Naive thymus-derived CD4-positive, alpha-beta T cell (primary cell): ENCODE measurements at regions not wholly inside any gene's neighbourhood (a gene's known extent, or its start where the extent isn't known, plus 50 kb on each side); places are given as distances from the start of the nearest gene placed in this dataset.

Experiments
- ATAC-seq: fragments of 150-1000 bp; cut with Tn5 transposase; 2 replicates; pipeline ENCODE4 v1.10.0; 2021; ENCODE audit warnings: mild to moderate bottlenecking, moderate library complexity
- CTCF ChIA-PET: fragments of 350-600 bp; sonication (Branson Sonifier 250); formaldehyde crosslinking; loops from one replicate; lab custom pipeline; 2021; ENCODE audit warnings: antibody characterized with exemption; lab: Charles Lee
- POLR2A ChIA-PET: fragments of 350-600 bp; sonication (Branson Sonifier 250); formaldehyde crosslinking; loops from one replicate; lab custom pipeline; 2021; ENCODE audit warnings: antibody characterized with exemption, inconsistent platforms; lab: Charles Lee
- DNase-seq, 9 donors: peaks; one replicate each; pipeline versions ENCODE4 v3.0.0 to v3.0.0-alpha.2; 2020 to 2022; ENCODE audit warnings: mixed read lengths in 1 of 9
- H3K27ac ChIP-seq: one replicate; pipeline ENCODE4 v1.7.0; 2013; ENCODE audit warnings: mild to moderate bottlenecking, low read depth, low read length, moderate library complexity
- H3K27me3 ChIP-seq, 2 donors: one replicate each; pipeline ENCODE4 v1.7.0; 2013; ENCODE audit warnings: low read length in 2 of 2, mild to moderate bottlenecking in 2 of 2, moderate library complexity in 2 of 2; ENCODE audit not compliant: control insufficient read depth in 2 of 2, insufficient read depth in 2 of 2
- H3K36me3 ChIP-seq, 3 experiments: 1 replicate in 2 of 3; 2 replicates in 1 of 3; pipeline ENCODE4 v1.7.0; 2013; ENCODE audit warnings: low read length in 3 of 3, mild to moderate bottlenecking in 3 of 3, moderate library complexity in 1 of 3; ENCODE audit not compliant: insufficient read depth in 3 of 3, control insufficient read depth in 2 of 3
- H3K4me1 ChIP-seq, 2 donors: one replicate each; pipeline ENCODE4 v1.7.0; 2013; ENCODE audit warnings: low read length in 2 of 2, mild to moderate bottlenecking in 2 of 2, moderate library complexity in 1 of 2; ENCODE audit not compliant: control insufficient read depth in 2 of 2, insufficient read depth in 2 of 2
- H3K4me3 ChIP-seq: 2 replicates; pipeline ENCODE4 v1.7.0; 2013; ENCODE audit warnings: mild to moderate bottlenecking, low read length
- H3K9me3 ChIP-seq, 3 experiments: 1 replicate in 2 of 3; 2 replicates in 1 of 3; pipeline ENCODE4 v1.7.0; 2013; ENCODE audit warnings: low read length in 3 of 3; ENCODE audit not compliant: control insufficient read depth in 2 of 3
- H3K27ac Mint-ChIP-seq, 9 donors: one replicate each; pipeline ENCODE4 v1.8.0; 2020 to 2022; ENCODE audit warnings: mixed read lengths in 9 of 9, mild to moderate bottlenecking in 8 of 9, moderate library complexity in 5 of 9, inconsistent platforms in 2 of 9
- H3K27me3 Mint-ChIP-seq, 5 donors: one replicate each; pipeline ENCODE4 v1.8.0; 2021 to 2022; ENCODE audit warnings: mixed read lengths in 5 of 5, mild to moderate bottlenecking in 1 of 5
- H3K36me3 Mint-ChIP-seq, 5 donors: one replicate each; pipeline ENCODE4 v1.8.0; 2020 to 2022; ENCODE audit warnings: mixed read lengths in 5 of 5, mild to moderate bottlenecking in 3 of 5, inconsistent platforms in 1 of 5
- H3K4me1 Mint-ChIP-seq, 7 donors: one replicate each; pipeline ENCODE4 v1.8.0; 2020 to 2022; ENCODE audit warnings: mixed read lengths in 7 of 7, mild to moderate bottlenecking in 3 of 7, inconsistent platforms in 1 of 7
- H3K4me3 Mint-ChIP-seq, 10 donors: one replicate each; pipeline ENCODE4 v1.8.0; 2020 to 2022; ENCODE audit warnings: mild to moderate bottlenecking in 10 of 10, mixed read lengths in 10 of 10, moderate library complexity in 6 of 10, inconsistent platforms in 2 of 10
- H3K9me3 Mint-ChIP-seq, 11 donors: one replicate each; pipeline ENCODE4 v1.8.0; 2020 to 2022; ENCODE audit warnings: mixed read lengths in 11 of 11, mild to moderate bottlenecking in 4 of 11, inconsistent platforms in 1 of 11, moderate library complexity in 1 of 11
- intact Hi-C, 2 donors: fragments of 100-400 bp; cut with micrococcal nuclease; formaldehyde crosslinking; loops; one replicate each; pipeline ENCODE4 v1.15.1; 2023

DNA sequence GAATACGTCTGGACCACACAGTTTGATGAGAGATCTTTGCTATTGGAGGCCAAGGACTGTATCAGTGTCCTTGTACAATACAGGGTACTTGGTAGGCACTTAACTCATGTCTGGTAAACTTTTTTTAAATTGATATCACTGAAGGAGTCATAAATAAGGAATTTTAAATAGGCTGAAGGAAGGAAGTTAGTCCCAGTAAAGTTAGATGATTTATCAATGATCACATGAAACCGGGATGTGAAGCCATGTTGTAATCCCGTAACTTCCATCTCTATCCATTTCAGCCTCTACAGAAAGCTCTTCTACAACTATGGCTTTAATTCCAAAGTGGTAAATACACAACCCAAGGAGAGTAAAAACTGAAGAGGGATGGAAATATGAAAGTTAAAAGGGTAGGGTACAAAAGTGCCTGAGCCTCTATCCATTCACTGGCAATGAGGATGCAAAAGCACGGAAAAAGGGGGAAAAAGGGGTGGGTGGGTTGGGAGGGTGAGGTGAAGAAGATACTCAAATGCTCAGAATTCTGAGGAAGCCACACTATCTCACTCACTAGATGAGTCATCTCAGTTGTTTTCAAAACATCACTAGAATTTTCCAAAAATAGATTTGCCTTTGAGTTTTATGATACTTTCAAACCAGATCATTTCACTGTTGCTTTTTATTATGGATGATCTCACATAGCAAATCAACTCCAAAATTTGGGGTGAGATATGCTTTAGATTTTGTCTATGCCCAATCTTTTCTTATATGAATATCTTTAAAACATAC is 1053.5 kb downstream of the NR2F1-AS1 start:
- POLR2A ChIA-PET, result no interaction called here
- no peaks in the 10 kb centered on the region for H3K4me1 ChIP-seq
- H3K36me3 Mint-ChIP-seq, result no peaks in the 10 kb centered on the region
- no peaks in the 10 kb centered on the region for H3K9me3 ChIP-seq
- no peak overlapping the region for H3K27ac Mint-ChIP-seq
- no peak for DNase-seq
- intact Hi-C loops, result no loop called here
- no peak for ATAC-seq
- CTCF ChIA-PET, result no interaction called here
- H3K27me3 Mint-ChIP-seq, result no peaks in the 10 kb centered on the region
- H3K27ac ChIP-seq, result no peak overlapping the region
- H3K4me3 Mint-ChIP-seq, result no peak overlapping the region
- no peak overlapping the region for H3K4me3 ChIP-seq
- H3K9me3 Mint-ChIP-seq, result peaks cover 0 to 13% (median 0%) of the 10 kb centered on the region in 11 donors
- H3K4me1 Mint-ChIP-seq, result no peaks in the 10 kb centered on the region
- no peaks in the 10 kb centered on the region for H3K27me3 ChIP-seq
- no peaks in the 10 kb centered on the region for H3K36me3 ChIP-seq

DNA sequence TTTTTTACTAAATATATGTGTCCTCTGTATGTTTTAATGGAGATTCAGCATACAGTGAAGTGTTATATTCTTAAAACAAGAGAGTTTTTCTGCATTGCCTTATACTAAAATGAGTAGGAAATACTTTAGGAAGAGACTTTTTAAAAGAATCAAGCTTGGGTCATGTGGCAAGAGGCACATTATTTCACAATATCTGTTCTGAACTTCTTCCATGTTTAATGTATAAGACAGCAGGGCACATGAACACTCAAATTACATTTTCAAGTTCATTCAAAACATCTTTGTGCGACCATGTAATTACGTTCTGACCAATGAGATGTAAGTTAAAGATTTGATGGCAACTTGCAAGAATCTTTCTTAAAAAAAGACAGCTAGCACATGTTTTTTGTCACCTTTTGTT is 1055.9 kb downstream of the NR2F1-AS1 start:
- H3K4me3 Mint-ChIP-seq, result no peak overlapping the region
- intact Hi-C loops, result no loop called here
- no peaks in the 10 kb centered on the region for H3K4me1 Mint-ChIP-seq
- POLR2A ChIA-PET, result no interaction called here
- peaks cover 0 to 23% (median 0%) of the 10 kb centered on the region in 11 donors for H3K9me3 Mint-ChIP-seq
- Histone ChIP-seq H3K4me3 (no peak overlapping the region), H3K27ac (no peak overlapping the region), H3K36me3 (no peaks in the 10 kb centered on the region), H3K9me3 (no peaks in the 10 kb centered on the region), H3K27me3 (no peaks in the 10 kb centered on the region), H3K4me1 (no peaks in the 10 kb centered on the region)
- no peak for DNase-seq
- no peak for ATAC-seq
- H3K27ac Mint-ChIP-seq, result no peak overlapping the region
- no peaks in the 10 kb centered on the region for H3K27me3 Mint-ChIP-seq
- H3K36me3 Mint-ChIP-seq, result no peaks in the 10 kb centered on the region
- CTCF ChIA-PET, result no interaction called here

DNA sequence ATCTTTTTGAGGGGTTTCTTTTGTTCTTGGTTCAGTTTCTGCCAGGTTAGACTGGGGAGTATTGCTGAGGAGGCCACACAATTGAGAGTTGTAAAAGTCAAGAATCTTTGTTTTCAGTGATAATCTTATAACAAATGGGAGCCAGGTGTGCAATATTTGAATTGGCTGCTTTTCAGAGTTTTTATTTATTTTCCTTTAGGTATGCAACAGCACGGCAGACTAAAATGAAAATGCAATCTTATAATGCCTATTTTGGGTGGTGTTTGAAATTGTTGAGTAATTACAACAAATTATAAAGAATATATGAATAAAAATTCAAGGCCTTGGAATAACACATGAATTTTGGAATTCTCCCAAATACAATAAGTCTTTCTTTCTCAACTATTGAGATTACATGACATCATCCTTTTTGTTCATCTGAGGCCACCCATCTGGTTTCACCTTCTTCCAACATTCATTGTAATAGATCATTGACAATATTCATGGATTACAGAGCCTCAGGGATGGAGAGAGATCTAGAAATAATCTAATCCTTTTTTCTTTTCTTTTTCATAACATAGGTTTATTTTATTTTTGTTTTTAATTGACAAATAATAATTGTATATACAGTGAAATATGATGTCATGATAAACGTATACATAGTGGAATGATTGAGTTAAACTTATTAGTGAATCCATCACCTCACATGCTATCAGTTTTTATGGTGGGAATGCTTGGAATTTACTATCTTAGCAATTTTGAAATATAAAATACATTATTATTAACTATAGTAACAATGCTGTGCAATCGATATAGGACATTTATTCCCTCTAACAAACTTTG is 1061.0 kb downstream of the NR2F1-AS1 start:
- H3K27me3 Mint-ChIP-seq, result no peaks in the 10 kb centered on the region
- DNase-seq (no peak), ATAC-seq (no peak)
- Histone ChIP-seq H3K4me3 (no peak overlapping the region), H3K27ac (no peak overlapping the region), H3K27me3 (no peaks in the 10 kb centered on the region), H3K9me3 (no peaks in the 10 kb centered on the region), H3K4me1 (no peaks in the 10 kb centered on the region), H3K36me3 (no peaks in the 10 kb centered on the region)
- intact Hi-C loops, result no loop called here
- no peaks in the 10 kb centered on the region for H3K4me1 Mint-ChIP-seq
- ChIA-PET POLR2A (no interaction called here), CTCF (no interaction called here)
- no peak overlapping the region for H3K4me3 Mint-ChIP-seq
- peaks cover 0 to 23% (median 3%) of the 10 kb centered on the region in 11 donors for H3K9me3 Mint-ChIP-seq
- H3K27ac Mint-ChIP-seq, result no peak overlapping the region
- no peaks in the 10 kb centered on the region for H3K36me3 Mint-ChIP-seq

DNA sequence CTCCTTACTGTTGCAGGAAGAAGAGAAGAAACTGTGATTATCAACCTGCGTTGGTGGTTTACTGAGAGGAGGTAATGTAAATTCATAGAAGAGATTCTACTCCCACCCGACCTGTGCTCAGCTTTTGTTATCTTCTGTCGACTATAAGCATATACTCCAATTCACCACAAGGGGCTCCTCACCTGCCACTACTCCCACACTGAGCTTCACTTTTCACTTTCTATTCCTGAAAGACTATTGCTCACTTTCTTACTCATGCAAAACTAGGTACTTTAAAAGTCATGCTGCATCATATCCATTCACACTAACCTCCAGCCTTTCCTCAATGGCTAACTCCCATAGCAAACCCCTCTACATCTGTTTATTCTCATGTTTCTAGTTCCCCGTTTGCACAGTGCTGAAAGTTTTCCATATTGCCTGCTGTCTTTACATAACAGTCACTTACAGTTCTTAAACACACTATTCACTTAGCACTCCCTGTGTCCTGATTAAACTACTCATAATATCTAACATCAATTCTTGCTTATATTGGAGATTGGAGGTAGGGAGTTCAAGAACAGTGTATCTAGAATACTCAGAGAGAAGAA is 1062.6 kb downstream of the NR2F1-AS1 start:
- H3K4me3 ChIP-seq, result no peak overlapping the region
- no peaks in the 10 kb centered on the region for H3K9me3 ChIP-seq
- H3K4me1 Mint-ChIP-seq, result no peaks in the 10 kb centered on the region
- no peaks in the 10 kb centered on the region for H3K27me3 Mint-ChIP-seq
- no peaks in the 10 kb centered on the region for H3K36me3 ChIP-seq
- H3K4me3 Mint-ChIP-seq, result no peak overlapping the region
- DNase-seq (no peak), ATAC-seq (no peak)
- no peak overlapping the region for H3K27ac Mint-ChIP-seq
- intact Hi-C loops, result no loop called here
- no peak overlapping the region for H3K27ac ChIP-seq
- POLR2A ChIA-PET, result no interaction called here
- no peaks in the 10 kb centered on the region for H3K27me3 ChIP-seq
- H3K9me3 Mint-ChIP-seq, result peaks cover 0 to 23% (median 3%) of the 10 kb centered on the region in 11 donors
- no peaks in the 10 kb centered on the region for H3K36me3 Mint-ChIP-seq
- CTCF ChIA-PET, result no interaction called here
- H3K4me1 ChIP-seq, result no peaks in the 10 kb centered on the region

GRCh38 chr5:92514896-92515295 is 1066.1 kb downstream of the NR2F1-AS1 start:
- no peaks in the 10 kb centered on the region for H3K27me3 Mint-ChIP-seq
- H3K36me3 ChIP-seq, result no peaks in the 10 kb centered on the region
- H3K4me1 Mint-ChIP-seq, result no peaks in the 10 kb centered on the region
- no peaks in the 10 kb centered on the region for H3K27me3 ChIP-seq
- H3K9me3 Mint-ChIP-seq, result peaks cover 7 to 28% (median 12%) of the 10 kb centered on the region in 11 donors
- H3K4me3 Mint-ChIP-seq, result no peak overlapping the region
- no peaks in the 10 kb centered on the region for H3K36me3 Mint-ChIP-seq
- H3K4me3 ChIP-seq, result no peak overlapping the region
- DNase-seq (no peak), ATAC-seq (no peak)
- no peak overlapping the region for H3K27ac ChIP-seq
- ChIA-PET POLR2A (no interaction called here), CTCF (no interaction called here)
- H3K9me3 ChIP-seq, result peaks cover 0 to 5% (median 0%) of the 10 kb centered on the region in 3 experiments
- no peak overlapping the region for H3K27ac Mint-ChIP-seq
- no peaks in the 10 kb centered on the region for H3K4me1 ChIP-seq
- intact Hi-C loops, result no loop called here

DNA sequence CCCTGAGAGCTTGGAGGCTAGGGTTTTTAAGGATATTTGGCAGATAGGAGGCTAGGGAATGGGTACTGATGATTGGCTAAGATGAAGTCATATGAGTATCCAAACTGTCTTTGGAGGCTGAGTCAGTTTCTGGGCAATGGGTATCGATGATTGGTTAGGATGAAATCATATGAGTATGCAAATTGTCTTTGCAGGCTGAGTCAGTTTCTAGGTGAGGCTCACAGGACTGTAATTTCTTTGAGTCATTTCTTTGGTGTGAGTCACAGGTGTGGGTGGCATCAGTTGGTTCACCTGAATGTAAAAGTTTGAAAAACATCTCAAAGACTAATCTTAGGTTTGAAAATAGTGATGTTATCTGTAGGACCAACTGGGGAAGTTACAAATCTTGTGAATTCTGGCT is 1068.0 kb downstream of the NR2F1-AS1 start:
- intact Hi-C loops, result no loop called here

More for the DNA sequence above, 1068.0 kb downstream of the NR2F1-AS1 start:
- CTCF ChIA-PET, result no interaction called here
- Histone ChIP-seq H3K27ac (no peak overlapping the region), H3K27me3 (no peaks in the 10 kb centered on the region), H3K9me3 (peaks cover 0 to 22% (median 0%) of the 10 kb centered on the region in 3 experiments), H3K4me3 (no peak overlapping the region), H3K36me3 (no peaks in the 10 kb centered on the region), H3K4me1 (no peaks in the 10 kb centered on the region)
- Mint-ChIP-seq H3K4me1 (no peaks in the 10 kb centered on the region), H3K9me3 (peaks cover 9 to 41% (median 16%) of the 10 kb centered on the region in 11 donors), H3K27me3 (no peaks in the 10 kb centered on the region), H3K27ac (no peak overlapping the region), H3K4me3 (no peak overlapping the region), H3K36me3 (no peaks in the 10 kb centered on the region)
- DNase-seq (no peak), ATAC-seq (no peak)
- POLR2A ChIA-PET, result no interaction called here
